Endothelial cell of hepatic sinusoid (primary cell): ENCODE measurements at regions not wholly inside any gene's neighbourhood (a gene's known extent, or its start where the extent isn't known, plus 50 kb on each side); places are given as distances from the start of the nearest gene placed in this dataset.
"Not testable (repeated sequence)": the region's sequence is repeated elsewhere in the genome, so short reads cannot be mapped to it uniquely, and the experiment has no call there.

Experiments used
- in situ Hi-C: cut with HindIII; loops from 2 replicates; pipeline ENCODE4 v1.10.0; 2017; ENCODE audit warnings: low sequenced_read_pairs

DNA sequence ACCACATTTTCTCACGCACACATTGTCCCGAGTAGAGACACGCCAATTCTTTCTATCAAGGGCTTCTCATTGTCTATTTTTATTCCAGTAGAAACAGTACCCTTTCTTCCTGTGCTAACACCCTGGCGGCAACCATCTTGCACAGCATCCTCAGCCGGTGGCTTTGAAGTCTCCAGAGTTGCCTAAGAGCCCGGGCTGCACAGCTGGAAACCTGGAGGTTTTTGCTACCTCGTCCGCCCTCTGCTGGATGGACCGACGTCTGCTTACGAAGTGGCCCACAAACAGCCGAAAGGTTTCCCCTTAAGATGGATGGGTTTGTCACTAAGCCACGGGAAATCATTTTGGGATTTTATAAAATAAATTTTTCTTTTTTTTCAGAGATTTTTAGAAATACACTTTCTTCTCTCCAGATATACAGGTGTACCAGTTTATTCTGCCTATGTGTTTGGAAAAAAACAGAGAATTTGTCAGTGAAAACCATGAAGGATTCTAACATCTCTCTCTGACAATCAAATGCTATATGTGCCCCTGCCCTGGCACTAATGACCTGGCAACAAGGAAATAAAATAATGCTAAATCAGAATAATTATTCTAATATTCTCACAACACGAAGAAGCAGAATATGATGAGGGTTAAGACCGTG, 81.8 kb upstream of the FAM204A start:
- in situ Hi-C loops = no loop called here

DNA sequence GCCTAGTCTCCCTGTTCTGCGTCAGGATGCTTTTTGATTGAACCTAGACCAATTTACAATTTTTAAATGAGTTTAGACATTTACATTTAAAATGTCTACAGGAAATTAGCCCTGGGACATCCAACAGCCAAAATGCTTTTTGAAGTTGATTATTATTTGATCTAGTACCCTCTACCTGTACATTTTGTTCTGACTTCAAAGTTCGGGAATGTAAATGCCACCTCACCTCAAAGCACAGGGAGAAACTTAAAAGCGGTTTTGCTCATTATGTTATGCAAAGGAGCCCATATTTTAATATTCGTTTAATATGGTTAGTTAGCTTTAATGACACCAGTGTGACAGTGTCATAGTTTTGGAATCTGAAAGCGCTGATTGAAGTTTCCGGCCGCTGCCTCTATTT, 80.1 kb upstream of the FAM204A start:
- in situ Hi-C loops = no loop called here

GRCh38 chr10:118420049-118420448, 77.9 kb upstream of the FAM204A start:
- in situ Hi-C loops = not testable (repeated sequence)

- in situ Hi-C loops = no loop called here
Observed at GRCh38 chr10:118412932-118413331, 70.8 kb upstream of the FAM204A start.

- in situ Hi-C loops = no loop called here
Observed at GRCh38 chr10:118412132-118412760, 70.1 kb upstream of the FAM204A start.

GRCh38 chr10:118409295-118409694, 67.2 kb upstream of the FAM204A start:
- in situ Hi-C loops = no loop called here

DNA sequence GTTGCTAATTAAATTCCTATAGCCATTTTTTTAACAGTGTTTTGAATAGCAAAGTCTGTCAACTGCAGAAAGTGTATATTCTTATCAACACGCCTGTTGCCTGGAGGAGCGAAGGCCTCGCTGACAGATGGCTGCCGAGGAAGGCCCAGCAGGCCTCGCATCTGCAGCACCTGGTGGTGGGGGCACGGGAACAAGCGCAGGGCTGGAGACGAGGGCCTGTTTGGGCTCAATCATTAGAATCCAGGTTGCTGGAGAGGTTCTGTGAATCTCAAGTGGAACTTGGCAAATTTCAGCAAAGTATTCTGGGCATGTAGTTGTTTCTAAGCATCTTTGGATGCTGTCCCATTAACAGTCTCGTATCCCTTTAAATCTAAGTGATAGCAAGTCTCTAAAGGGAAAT, 66.1 kb upstream of the FAM204A start:
- in situ Hi-C loops = no loop called here

GRCh38 chr10:118407777-118408176, 65.7 kb upstream of the FAM204A start:
- in situ Hi-C loops = no loop called here

DNA sequence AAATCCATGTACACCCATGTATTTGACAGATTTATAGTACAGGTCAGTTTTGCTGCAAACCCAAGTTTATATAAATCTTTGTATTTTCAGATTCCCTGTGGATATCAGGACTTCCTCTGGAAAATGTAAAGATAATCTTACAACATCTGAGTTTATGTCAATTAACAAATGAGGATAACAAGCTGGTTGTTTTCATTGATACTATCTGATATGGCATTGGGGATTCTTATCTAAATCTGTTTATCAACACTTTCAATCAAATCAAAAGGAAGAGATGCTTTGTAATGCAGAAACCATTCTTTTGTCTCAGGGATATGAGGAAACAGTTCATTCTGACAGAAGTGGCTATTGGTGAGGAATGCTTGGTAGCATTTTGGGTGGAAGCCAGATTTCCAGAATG, 64.9 kb upstream of the FAM204A start:
- in situ Hi-C loops = no loop called here

DNA sequence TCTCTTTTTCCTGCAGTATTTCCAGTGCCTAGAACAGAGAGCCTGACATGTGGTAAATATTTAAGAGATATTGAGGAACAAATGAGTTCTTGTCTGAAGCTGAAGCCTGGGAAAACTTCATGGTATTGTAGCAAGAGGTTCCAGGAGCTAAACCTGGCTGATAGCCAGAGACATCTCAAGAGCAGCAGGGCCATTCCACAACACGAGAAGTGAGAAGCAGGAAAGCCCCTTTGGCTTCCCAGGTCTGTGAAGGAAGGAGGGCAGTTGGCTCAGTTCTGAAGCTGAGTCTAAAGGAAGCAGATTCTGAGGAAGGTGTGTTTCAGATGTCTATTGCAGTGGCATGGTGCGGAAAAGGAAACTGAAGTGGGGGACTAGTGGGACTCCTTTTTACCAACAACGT, 63.8 kb upstream of the FAM204A start:
- in situ Hi-C loops = no loop called here

DNA sequence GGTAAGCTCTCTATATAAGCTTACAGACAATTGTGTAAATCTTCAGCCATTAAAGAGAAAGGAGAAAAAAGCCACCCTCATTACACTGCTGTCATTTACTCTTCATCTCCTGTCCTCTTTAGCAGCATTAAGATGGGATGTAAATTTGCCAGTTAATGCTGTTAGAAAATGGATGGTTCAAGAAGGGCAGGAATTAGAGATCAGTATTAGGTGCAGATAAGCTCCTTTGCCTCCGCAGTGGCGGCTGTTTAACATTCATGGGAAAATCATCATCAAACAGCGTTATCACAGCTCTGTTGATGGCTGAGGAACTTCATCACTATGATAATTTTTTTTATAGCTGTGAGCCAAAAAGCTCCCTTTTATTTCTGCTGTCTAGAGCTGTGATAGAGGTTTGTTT, 61.8 kb upstream of the FAM204A start:
- in situ Hi-C loops = no loop called here

DNA sequence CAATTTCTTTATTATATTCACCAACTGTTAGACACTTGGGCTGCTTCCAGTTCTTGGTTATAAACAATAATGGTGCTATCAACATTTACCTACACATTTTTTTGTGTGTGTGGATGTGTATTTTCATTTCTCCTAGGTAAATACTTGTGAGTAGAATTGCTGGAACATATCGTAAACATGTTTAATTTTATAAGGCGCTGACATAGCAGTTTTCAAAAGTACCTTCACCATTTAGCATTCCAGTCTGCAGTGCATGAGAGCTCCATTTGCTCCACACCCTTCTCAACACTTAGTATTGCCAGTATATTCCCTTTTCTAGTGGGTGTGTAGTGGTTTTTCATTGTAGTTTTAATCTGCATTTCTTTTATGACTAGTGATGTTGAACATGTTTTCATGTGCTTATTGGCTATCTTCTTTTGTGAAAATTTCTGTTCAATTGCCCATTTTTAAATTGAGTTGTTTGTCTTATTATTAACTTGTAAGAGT, 59.6 kb upstream of the FAM204A start:
- in situ Hi-C loops = no loop called here

DNA sequence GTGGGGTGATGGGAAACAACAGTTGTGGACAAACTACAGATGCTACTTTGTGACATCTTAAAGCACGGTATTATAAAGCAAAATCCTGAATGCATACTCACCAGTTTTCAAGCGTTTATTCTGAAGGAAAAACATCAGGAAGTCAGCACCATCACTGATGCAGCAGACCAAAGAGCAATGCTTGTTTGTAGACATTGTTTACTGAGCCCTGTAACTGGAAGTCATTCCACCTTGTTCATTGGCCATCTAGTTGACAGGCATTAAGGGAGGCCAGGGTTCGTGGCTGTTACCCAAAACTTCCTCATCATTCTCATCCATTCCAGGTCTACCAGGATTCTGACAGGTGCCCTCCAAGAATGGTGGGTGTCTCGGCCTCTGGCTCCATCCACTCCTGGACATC, 55.3 kb upstream of the FAM204A start:
- in situ Hi-C loops = no loop called here

- in situ Hi-C loops = no loop called here
Observed at GRCh38 chr10:118395947-118396346, 53.8 kb upstream of the FAM204A start.

DNA sequence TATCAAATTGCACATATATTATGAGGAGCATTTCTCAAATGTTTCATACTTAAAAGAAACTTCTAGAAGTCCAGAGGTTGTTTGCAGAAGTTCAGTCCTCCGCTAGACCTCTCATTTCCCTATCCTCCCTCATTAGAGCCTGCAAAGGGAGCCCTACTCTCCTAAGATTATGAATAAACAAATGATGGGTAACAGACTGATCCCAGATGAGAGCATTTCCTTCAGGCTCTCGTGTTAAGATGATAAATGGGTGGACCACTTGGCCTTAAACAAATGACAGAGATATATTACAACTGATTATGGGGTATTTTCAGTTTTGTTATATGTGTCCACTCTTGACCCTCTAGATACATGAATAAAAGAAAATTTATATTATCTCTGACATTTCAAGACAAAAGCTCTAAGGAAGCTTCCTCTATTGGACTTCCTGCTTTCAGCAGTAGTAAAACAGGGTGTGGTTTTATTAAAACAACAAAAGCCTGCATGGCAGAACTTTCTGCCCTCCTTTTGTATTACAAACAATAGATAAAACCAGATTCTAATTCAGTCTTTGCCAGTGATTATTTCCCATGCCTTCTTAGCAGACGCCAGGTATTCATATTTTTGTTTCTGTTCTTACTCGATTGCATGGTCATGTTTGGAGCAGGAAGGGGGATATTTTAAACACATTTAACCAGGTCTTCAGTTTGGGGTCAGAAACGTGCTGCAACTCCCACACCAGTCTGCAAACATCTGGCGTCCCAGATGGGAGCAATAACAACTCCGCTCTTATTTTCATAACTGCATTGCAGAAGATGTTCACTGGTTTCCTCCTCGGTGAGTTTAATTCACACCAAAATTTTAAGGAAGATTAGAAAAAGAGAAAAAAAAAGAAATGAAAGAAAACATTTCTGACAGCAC, 52.4 kb upstream of the FAM204A start:
- in situ Hi-C loops = no loop called here

DNA sequence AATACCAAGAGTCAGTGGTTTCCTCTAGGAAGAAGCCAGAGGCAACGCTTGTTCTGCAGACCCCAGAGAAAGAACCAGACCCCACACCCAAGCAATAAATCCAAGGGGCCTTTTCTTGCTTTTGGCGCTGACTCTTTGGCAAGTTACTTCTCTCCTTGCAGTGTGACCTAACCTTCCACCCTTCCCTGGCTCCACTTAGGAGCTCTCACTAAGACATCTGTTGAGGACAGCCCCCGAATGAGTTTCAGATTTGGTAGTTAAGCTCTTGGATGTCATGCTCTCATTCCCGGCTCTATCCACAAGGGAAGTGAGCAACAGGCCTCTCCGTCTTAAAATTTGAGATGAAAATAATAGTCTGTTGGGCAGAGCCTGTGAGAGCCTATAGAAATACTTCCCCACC, 50.6 kb upstream of the FAM204A start:
- in situ Hi-C loops = no loop called here
